LoVo (cell line): ENCODE measurements at regions not wholly inside any gene's neighbourhood (a gene's known extent, or its start where the extent isn't known, plus 50 kb on each side); places are given as distances from the start of the nearest gene placed in this dataset.
"Not testable (repeated sequence)": the region's sequence is repeated elsewhere in the genome, so short reads cannot be mapped to it uniquely, and the experiment has no call there.

Experiments
- DNase-seq: peaks from one replicate; pipeline ENCODE4 v3.0.0-alpha.2; 2016; ENCODE audit warnings: low spot score

DNA sequence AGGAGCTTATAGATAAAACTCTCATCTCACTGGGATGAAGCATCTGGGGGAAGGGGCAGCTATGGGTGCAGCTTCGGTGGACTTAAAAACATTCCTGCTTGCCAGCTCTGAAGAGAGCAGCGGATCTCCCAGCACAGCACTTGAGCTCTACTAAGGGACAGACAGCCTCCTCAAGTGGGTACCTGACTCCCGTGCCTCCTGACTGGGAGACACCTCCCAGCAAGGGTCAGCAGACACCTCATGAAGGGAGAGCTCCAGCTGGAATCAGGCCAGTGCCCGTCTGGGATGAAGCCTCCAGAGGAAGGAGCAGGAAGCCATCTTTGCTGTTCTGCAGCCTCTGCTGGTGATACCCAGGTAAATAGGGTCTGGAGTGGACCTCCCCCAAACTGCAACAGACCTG, 345.2 kb upstream of the SYT1 start:
- DNase-seq: no peak

- DNase-seq: no peak
Observed at GRCh38 chr12:78530100-78530765, 334.3 kb upstream of the SYT1 start.

- DNase-seq: no peak
Observed at GRCh38 chr12:78531831-78532458, 332.6 kb upstream of the SYT1 start.

- peak; percentile 68 for DNase-seq
Observed at GRCh38 chr12:78534311-78534710, 330.3 kb upstream of the SYT1 start.

- no peak for DNase-seq
Observed at GRCh38 chr12:78540606-78541336, 323.8 kb upstream of the SYT1 start.

- no peak for DNase-seq
Observed at GRCh38 chr12:78550831-78551230, 313.7 kb upstream of the SYT1 start.

- DNase-seq: no peak
Observed at GRCh38 chr12:78555802-78556201, 308.8 kb upstream of the SYT1 start.

GRCh38 chr12:78556651-78557050, 307.9 kb upstream of the SYT1 start:
- DNase-seq: no peak

GRCh38 chr12:78559416-78559815, 305.2 kb upstream of the SYT1 start:
- DNase-seq: no peak

- DNase-seq: no peak
Observed at GRCh38 chr12:78559886-78560285, 304.7 kb upstream of the SYT1 start.

DNA sequence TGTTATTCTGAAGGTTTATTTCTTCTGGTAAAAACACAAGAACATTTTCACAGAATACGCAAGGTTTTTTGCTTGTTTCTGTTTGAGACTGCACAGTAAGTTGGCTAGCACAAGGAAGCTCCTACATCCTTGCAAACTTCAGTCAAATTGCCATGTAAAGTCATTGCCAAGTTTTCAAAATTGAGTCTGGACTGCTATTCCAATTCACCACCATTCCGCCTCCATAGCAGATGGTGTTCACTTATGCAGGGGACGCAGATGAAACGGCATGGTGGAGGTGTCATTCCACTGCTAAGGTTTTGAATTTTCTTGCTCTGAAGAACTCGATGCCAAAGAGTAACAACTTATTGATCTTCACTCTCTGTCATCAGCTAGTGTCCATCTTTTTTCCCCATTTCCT, 303.9 kb upstream of the SYT1 start:
- DNase-seq: no peak

- no peak for DNase-seq
Observed at GRCh38 chr12:78562368-78563205, 302.0 kb upstream of the SYT1 start.

- no peak for DNase-seq
Observed at GRCh38 chr12:78563826-78564225, 300.7 kb upstream of the SYT1 start.

- DNase-seq: no peak
Observed at GRCh38 chr12:78566456-78566855, 298.1 kb upstream of the SYT1 start.

DNA sequence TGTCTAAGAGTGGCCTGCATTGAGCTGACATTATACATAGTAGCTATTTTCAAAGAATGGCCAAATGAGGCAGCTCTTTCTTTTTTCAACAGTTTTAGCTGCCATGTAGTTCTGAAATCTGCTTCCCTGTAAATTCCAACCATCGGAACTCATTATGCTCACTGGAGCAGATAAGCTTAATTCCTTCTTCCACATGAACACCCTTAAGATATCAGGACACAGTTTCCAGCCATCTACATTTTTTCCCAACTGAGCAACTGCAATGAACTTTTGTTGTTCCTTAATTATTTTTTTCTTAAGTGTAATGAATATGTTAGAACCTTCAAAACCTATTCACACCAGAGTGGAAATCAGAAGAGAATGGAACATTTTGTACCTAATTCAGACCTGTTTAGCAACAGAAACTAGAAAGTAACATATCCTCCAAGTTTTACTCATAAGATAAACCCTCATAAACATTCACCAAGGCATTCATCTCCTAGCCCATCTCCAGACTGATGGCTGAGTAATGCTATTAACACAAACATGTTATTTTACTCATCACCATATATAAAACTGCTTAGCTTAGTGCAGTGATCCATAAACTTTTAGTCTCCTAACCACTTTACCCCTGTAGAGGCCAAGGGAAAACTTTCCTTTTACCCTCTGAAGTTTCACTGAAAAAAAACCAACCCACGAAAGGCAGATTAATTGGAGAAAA, 296.1 kb upstream of the SYT1 start:
- no peak for DNase-seq

- no peak for DNase-seq
Observed at GRCh38 chr12:78571953-78572352, 292.6 kb upstream of the SYT1 start.

DNA sequence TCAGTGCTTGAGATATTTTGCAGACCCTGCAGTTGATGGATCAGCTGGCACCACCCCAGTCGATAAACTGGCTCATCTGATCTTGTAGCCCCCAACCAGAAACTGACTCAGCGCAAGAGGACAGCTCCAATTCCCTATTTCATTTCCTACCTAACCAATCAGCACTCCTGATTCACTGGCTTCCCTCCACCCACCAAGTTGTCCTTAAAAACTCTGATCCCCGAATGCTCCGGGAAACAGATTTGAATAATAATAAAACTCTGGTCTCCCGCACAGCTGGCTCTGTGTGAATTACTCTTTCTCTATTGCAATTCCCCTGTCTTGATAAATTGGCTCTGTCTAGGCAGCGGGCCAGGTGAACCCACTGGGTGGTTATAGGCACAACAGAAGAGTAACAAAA, 289.4 kb upstream of the SYT1 start:
- DNase-seq: not testable (repeated sequence)

DNA sequence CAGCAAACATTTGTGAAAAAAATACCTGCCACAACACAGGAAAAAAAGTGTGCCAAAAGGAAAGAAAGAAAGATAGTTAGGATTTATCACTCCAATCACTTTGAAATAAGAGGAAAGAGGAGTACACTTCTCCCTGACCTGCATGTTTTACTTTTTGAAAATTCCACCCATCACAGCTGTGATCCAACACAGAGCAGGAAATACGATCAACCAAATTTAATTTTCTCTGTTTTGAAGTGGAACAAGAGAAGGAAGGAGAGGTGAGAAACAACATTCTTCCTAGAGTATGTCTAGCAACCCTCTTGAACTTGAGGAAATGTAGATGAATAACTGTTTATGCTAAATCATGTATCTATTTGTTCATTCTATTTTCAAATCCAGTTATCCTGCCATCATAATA, 284.7 kb upstream of the SYT1 start:
- DNase-seq: no peak

- DNase-seq: no peak
Observed at GRCh38 chr12:78580296-78580695, 284.3 kb upstream of the SYT1 start.

- peak; percentile 15 for DNase-seq
Observed at GRCh38 chr12:78584695-78585094, 279.9 kb upstream of the SYT1 start.

GRCh38 chr12:78585132-78585531, 279.4 kb upstream of the SYT1 start:
- no peak for DNase-seq

GRCh38 chr12:78586790-78587189, 277.8 kb upstream of the SYT1 start:
- DNase-seq: no peak
